HG02870 (cell line): ENCODE measurements at regions not wholly inside any gene's neighbourhood (a gene's known extent, or its start where the extent isn't known, plus 50 kb on each side); places are given as distances from the start of the nearest gene placed in this dataset.
"Not testable (repeated sequence)": the region's sequence is repeated elsewhere in the genome, so short reads cannot be mapped to it uniquely, and the experiment has no call there.

ENCODE experiments used
- ATAC-seq: cut with Tn5 transposase; IDR thresholded peaks from one replicate; pipeline ENCODE4 v1.9.1; 2021; ENCODE audit warnings: mild to moderate bottlenecking, moderate library complexity; ENCODE audit not compliant: unreplicated experiment

- no peak for ATAC-seq
These were observed 1182.3 kb downstream of the OTOL1 start for GRCh38 chr3:162678941-162679340.

GRCh38 chr3:162684260-162684659 is 1187.7 kb downstream of the OTOL1 start:
- no peak for ATAC-seq

GRCh38 chr3:162699291-162699690 is 1202.7 kb downstream of the OTOL1 start:
- ATAC-seq, result no peak

- ATAC-seq, result no peak
These were observed 1204.6 kb downstream of the OTOL1 start for GRCh38 chr3:162701211-162701610.

GRCh38 chr3:162702768-162703385 is 1206.3 kb downstream of the OTOL1 start:
- ATAC-seq, result no peak

- no peak for ATAC-seq
These were observed 1207.6 kb downstream of the OTOL1 start for GRCh38 chr3:162704238-162704637.

- ATAC-seq, result no peak
These were observed 1208.3 kb downstream of the OTOL1 start for GRCh38 chr3:162704799-162705385.

- ATAC-seq, result not testable (repeated sequence)
These were observed 1211.8 kb downstream of the OTOL1 start for GRCh38 chr3:162708394-162708793.

GRCh38 chr3:162708942-162709706 is 1212.5 kb downstream of the OTOL1 start:
- not testable (repeated sequence) for ATAC-seq

GRCh38 chr3:162710332-162711112 is 1213.9 kb downstream of the OTOL1 start:
- ATAC-seq, result no peak

- ATAC-seq, result not testable (repeated sequence)
These were observed 1220.5 kb downstream of the OTOL1 start for GRCh38 chr3:162717074-162717473.

- ATAC-seq, result no peak
These were observed 1222.1 kb downstream of the OTOL1 start for GRCh38 chr3:162718697-162719096.

- no peak for ATAC-seq
These were observed 1223.2 kb downstream of the OTOL1 start for GRCh38 chr3:162719684-162720341.

- ATAC-seq, result no peak
These were observed 1225.1 kb downstream of the OTOL1 start for GRCh38 chr3:162721736-162722135.

GRCh38 chr3:162722337-162722736 is 1225.7 kb downstream of the OTOL1 start:
- ATAC-seq, result no peak

- not testable (repeated sequence) for ATAC-seq
These were observed 1226.2 kb downstream of the OTOL1 start for GRCh38 chr3:162722796-162723195.

GRCh38 chr3:162729686-162730085 is 1233.1 kb downstream of the OTOL1 start:
- no peak for ATAC-seq

GRCh38 chr3:162731961-162732360 is 1235.4 kb downstream of the OTOL1 start:
- not testable (repeated sequence) for ATAC-seq

GRCh38 chr3:162738784-162739183 is 1242.2 kb downstream of the OTOL1 start:
- ATAC-seq, result no peak

GRCh38 chr3:162740941-162741596 is 1244.5 kb downstream of the OTOL1 start:
- ATAC-seq, result no peak
